Lower lobe of right lung (tissue), 2 donors: ENCODE measurements at regions not wholly inside any gene's neighbourhood (a gene's known extent, or its start where the extent isn't known, plus 50 kb on each side); places are given as distances from the start of the nearest gene placed in this dataset.

ENCODE experiments used
- ATAC-seq, 2 donors: fragments of 200-7000 bp; cut with Tn5 transposase; one replicate each; pipeline ENCODE4 v1.9.1; 2020 to 2022; ENCODE audit warnings: mild to moderate bottlenecking in 2 of 2, moderate library complexity in 2 of 2
- DNase-seq: peaks from one replicate; pipeline ENCODE4 v3.0.0-alpha.2; 2020
- H3K27ac ChIP-seq: fragments of 200-600 bp; one replicate; pipeline ENCODE4 v1.8.0; 2022
- H3K27me3 ChIP-seq: fragments of 200-600 bp; one replicate; pipeline ENCODE4 v1.8.0; 2022; ENCODE audit warnings: low read depth
- H3K36me3 ChIP-seq: fragments of 200-600 bp; one replicate; pipeline ENCODE4 v1.8.0; 2022; ENCODE audit warnings: mild to moderate bottlenecking
- H3K4me1 ChIP-seq: fragments of 200-600 bp; one replicate; pipeline ENCODE4 v1.8.0; 2022
- H3K4me3 ChIP-seq: fragments of 200-600 bp; one replicate; pipeline ENCODE4 v1.8.0; 2022; ENCODE audit warnings: mild to moderate bottlenecking
- H3K9me3 ChIP-seq: fragments of 200-600 bp; one replicate; pipeline ENCODE4 v1.8.0; 2022
- CTCF ChIP-seq: fragments of 200-600 bp; IDR thresholded peaks from one replicate; pipeline ENCODE4 v1.8.0; 2022; ENCODE audit warnings: antibody characterized with exemption, mild to moderate bottlenecking
- intact Hi-C: fragments of 100-400 bp; cut with DNase I; formaldehyde crosslinking; loops from one replicate; pipeline ENCODE4 v1.11.0; 2022
- donor health status: DM: no; HTN: yes; CAD: no; lungs with severe emphysema.

GRCh38 chr1:163661391-163661790, 339.6 kb downstream of the NUF2 start:
- no peaks in the 10 kb centered on the region for H3K27me3 ChIP-seq
- H3K9me3 ChIP-seq: no peaks in the 10 kb centered on the region
- H3K36me3 ChIP-seq: no peaks in the 10 kb centered on the region
- no peak for TF ChIP-seq CTCF
- H3K4me3 ChIP-seq: no peak overlapping the region
- intact Hi-C loops: no loop called here
- no peak for ATAC-seq
- no peak overlapping the region for H3K27ac ChIP-seq
- H3K4me1 ChIP-seq: no peaks in the 10 kb centered on the region
- DNase-seq: no peak

GRCh38 chr1:163664671-163665335, 343.0 kb downstream of the NUF2 start:
- no peak overlapping the region for H3K4me3 ChIP-seq
- no peak overlapping the region for H3K27ac ChIP-seq
- TF ChIP-seq CTCF: no peak
- intact Hi-C loops: no loop called here
- H3K4me1 ChIP-seq: no peaks in the 10 kb centered on the region
- no peaks in the 10 kb centered on the region for H3K27me3 ChIP-seq
- DNase-seq: no peak
- no peaks in the 10 kb centered on the region for H3K36me3 ChIP-seq
- H3K9me3 ChIP-seq: no peaks in the 10 kb centered on the region
- ATAC-seq: no peak

GRCh38 chr1:163668472-163668871, 346.7 kb downstream of the NUF2 start:
- intact Hi-C loops: no loop called here

GRCh38 chr1:163670989-163671757, 349.4 kb downstream of the NUF2 start:
- Histone ChIP-seq H3K27ac (no peak overlapping the region), H3K4me3 (no peak overlapping the region), H3K27me3 (no peaks in the 10 kb centered on the region), H3K9me3 (no peaks in the 10 kb centered on the region), H3K36me3 (no peaks in the 10 kb centered on the region), H3K4me1 (no peaks in the 10 kb centered on the region)
- intact Hi-C loops: no loop called here
- no peak for TF ChIP-seq CTCF
- ATAC-seq: no peak
- DNase-seq: no peak

More at GRCh38 chr1:163668472-163668871, 346.7 kb downstream of the NUF2 start:
- DNase-seq: no peak
- Histone ChIP-seq H3K27ac (no peak overlapping the region), H3K27me3 (no peaks in the 10 kb centered on the region), H3K9me3 (no peaks in the 10 kb centered on the region), H3K4me3 (no peak overlapping the region), H3K36me3 (no peaks in the 10 kb centered on the region), H3K4me1 (no peaks in the 10 kb centered on the region)
- no peak for ATAC-seq
- TF ChIP-seq CTCF: no peak

- Histone ChIP-seq H3K4me1 (no peaks in the 10 kb centered on the region), H3K36me3 (no peaks in the 10 kb centered on the region), H3K4me3 (no peak overlapping the region), H3K27ac (no peak overlapping the region), H3K9me3 (no peaks in the 10 kb centered on the region), H3K27me3 (no peaks in the 10 kb centered on the region)
- no peak for TF ChIP-seq CTCF
- no peak for ATAC-seq
- intact Hi-C loops: no loop called here
- no peak for DNase-seq
Measured at GRCh38 chr1:163672976-163673758, 351.4 kb downstream of the NUF2 start.
